Renal pelvis (tissue), 1 donor: ENCODE measurements at regions not wholly inside any gene's neighbourhood (a gene's known extent, or its start where the extent isn't known, plus 50 kb on each side); places are given as distances from the start of the nearest gene placed in this dataset.
"Not testable (repeated sequence)": the region's sequence is repeated elsewhere in the genome, so short reads cannot be mapped to it uniquely, and the experiment has no call there.

Experiments used
- DNase-seq: peaks from one replicate; pipeline ENCODE4 v3.0.0-alpha.2; 2013

GRCh38 chr12:124706363-124706762, 139.0 kb upstream of the NCOR2 start:
- no peak for DNase-seq

- no peak for DNase-seq
Observed at GRCh38 chr12:124705545-124706138, 138.2 kb upstream of the NCOR2 start.

GRCh38 chr12:124704619-124705018, 137.2 kb upstream of the NCOR2 start:
- DNase-seq: no peak

GRCh38 chr12:124703856-124704255, 136.4 kb upstream of the NCOR2 start:
- DNase-seq: no peak

GRCh38 chr12:124702736-124703135, 135.3 kb upstream of the NCOR2 start:
- DNase-seq: no peak

DNA sequence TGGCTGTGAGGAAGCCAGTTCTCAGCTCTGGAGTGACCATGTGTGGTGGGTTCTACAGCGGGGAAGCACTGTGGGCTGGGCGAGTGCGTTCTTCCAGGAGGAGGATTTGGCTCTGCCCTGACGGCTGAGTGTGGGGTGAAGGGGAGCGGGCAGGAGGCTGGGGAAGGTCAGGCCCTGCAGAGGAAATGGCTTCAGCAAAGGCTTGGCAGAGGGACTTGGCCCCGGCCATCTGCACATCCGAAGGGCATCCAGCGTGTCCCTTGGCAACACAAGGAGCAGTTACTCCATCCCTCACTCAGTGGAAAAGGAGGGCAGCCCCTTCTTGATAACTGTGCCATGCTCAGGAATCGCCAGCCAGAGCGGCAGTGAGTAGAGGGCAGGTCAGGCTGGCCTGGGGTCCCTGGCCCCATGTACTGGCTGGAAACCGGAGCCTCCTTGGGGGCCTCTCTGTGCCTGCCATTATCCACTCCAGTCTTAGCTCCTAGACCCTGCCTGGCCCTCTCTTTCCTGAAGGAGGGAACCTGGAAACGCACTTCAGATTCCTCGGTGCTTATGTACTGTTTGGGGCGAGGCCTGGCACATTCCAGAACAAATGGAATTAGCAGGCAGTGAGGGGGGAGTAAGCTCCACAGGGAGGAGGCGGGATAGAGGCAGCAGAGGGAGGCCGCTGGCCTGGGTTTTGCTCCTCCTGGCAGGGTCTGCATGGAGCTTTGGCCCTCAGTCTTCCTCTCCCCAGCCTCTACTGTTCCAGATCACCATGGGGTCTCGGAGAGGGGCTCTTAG, 133.6 kb upstream of the NCOR2 start:
- DNase-seq: no peak

DNA sequence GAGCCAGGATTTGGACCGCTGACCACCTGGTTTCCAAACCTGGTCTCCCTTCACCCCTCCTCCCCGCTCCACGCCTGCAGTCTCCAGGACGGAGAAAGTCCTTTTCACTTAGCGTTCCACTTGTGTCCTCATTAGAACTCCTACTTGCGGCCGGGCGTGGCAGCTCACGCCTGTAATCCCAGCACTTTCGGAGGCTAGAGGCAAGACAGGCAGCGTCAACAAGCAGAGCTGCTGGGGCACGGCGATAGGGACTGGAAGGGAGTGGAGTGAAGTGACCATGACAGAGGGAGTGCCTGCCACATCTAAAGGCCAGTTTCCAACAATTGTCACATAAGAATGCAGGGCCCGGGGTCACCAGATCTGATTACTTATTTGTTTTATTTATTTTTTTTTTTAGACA, 132.5 kb upstream of the NCOR2 start:
- no peak for DNase-seq

DNA sequence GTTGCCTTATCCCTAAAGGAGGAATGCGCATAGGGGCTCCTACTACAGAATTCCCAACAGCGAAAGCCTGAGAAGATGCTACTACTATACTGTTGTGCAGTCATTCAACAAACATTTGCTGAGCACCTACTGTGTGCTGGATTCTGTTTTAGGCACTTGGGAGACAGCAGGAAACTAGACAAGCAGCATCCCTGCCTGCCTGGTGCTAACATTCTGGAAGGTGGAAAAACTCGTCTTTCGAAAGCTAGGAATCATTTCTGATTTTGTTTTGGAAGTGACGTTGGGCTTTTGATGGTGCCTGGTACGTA, 131.5 kb upstream of the NCOR2 start:
- DNase-seq: no peak

GRCh38 chr12:124698211-124698997, 131.0 kb upstream of the NCOR2 start:
- no peak for DNase-seq

DNA sequence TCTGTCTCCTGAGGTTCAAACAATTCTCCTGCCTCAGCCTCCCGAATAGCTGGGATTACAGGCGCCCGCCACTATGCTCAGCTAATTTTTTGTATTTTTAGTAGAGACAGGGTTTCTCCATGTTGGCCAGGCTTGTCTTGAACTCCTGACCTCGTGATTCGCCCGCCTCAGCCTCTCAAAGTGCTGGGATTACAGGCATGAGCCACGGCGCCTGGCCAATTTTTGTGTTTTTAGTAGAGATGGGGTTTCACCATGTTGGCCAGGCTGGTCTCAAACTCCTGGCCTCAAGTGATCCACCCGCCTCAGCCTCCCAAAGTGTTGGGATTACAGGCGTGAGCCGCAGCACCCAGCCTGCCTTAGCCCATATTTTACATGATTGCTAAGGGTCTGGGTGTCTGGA, 130.3 kb upstream of the NCOR2 start:
- not testable (repeated sequence) for DNase-seq

- no peak for DNase-seq
Observed at GRCh38 chr12:124696693-124697476, 129.5 kb upstream of the NCOR2 start.

- DNase-seq: no peak
Observed at GRCh38 chr12:124695861-124696260, 128.4 kb upstream of the NCOR2 start.

DNA sequence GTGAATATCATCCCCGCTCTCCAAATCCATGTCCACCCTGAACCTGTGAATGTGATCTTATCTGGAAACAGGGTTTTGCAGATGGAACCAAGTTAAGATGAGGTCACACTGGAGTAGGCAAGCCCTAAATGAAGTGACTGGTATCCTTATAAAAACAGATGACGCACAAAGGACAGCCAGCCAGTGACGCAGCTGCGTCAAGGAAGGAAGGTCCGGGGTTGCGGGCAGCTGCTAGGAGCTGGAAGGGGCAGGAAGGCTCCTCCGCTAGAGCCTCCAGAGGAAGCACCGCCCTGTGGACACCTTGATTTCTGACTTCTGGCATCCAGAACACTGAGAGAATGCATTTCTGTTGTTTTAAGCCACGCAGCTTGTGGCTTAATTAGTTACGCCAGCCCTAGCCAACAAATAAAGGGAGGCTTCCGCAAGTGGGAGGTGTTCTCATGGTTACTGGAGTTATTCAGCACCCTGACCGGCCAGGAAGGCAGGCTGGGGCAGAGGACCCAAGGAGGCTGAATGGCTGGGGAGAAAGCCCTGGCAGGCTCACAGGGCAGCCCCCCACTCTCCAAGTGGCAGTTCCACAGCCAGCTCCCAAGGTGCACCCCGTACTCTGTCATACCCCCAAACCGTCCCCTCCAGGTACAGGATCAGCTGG, 127.6 kb upstream of the NCOR2 start:
- DNase-seq: peak; percentile 80

- no peak for DNase-seq
Observed at GRCh38 chr12:124694250-124694649, 126.8 kb upstream of the NCOR2 start.

GRCh38 chr12:124693111-124693723, 125.8 kb upstream of the NCOR2 start:
- DNase-seq: no peak

GRCh38 chr12:124692443-124692842, 125.0 kb upstream of the NCOR2 start:
- no peak for DNase-seq

DNA sequence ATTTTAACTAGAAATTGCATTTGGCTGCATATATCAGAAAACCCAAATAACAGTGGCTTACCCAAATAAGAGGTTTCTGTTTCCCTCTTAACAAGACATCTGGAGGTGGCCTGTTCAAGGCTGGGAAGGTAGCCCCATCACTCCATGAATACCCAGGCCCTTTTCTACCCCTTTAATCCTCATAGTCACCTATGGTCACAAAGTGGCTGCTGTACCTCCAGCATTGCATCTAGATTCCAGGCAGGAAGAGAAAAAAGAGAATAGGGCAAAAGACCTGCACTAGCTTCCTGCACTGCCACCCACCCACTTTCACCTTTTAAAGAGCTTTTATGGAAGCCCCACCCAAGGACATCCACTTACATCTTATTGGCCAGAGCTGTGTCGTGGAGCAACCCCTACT, 124.0 kb upstream of the NCOR2 start:
- DNase-seq: no peak

GRCh38 chr12:124689631-124690030, 122.2 kb upstream of the NCOR2 start:
- no peak for DNase-seq

DNA sequence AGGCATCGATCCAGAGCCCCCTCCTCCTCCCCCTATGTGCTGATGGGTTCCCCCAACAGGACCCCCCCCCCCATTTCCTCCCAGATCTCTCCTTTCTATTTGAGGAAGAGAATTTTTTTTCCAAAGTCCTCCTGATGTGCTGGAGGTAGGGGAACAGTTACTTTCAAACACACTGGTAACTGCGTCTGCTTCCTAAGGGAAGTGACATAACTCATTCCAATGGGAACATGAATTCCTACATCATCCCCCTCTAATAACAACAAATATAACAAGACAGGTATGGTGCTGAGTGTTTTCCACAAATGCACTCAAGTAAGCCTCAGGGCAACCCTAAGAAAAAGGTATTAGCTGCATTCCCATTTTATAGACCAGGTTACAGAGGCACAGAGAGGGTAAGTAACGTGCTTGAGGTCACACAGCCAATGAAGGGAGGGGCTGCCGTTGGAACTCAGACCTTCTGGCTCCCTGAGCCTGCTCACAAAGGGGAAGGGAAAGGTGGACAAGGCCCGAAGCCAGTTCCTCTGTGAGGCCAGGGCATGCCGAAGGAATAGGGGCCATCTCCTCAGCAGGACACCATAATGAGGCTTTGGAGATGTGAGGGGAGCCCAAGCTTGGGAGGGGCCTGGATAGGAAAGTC, 121.1 kb upstream of the NCOR2 start:
- no peak for DNase-seq

- no peak for DNase-seq
Observed at GRCh38 chr12:124687917-124688316, 120.5 kb upstream of the NCOR2 start.
